Vagina (tissue), 2 donors: ENCODE measurements at regions not wholly inside any gene's neighbourhood (a gene's known extent, or its start where the extent isn't known, plus 50 kb on each side); places are given as distances from the start of the nearest gene placed in this dataset.

Source experiments
- DNase-seq, 2 donors: peaks; one replicate each; pipeline ENCODE4 v3.0.0-alpha.2; 2017; ENCODE audit errors: extremely low spot score in 2 of 2
- H3K27ac ChIP-seq: fragments of 200-600 bp; sonication (generic); one replicate; pipeline ENCODE4 v1.5.1; 2019
- H3K27me3 ChIP-seq: fragments of 200-600 bp; sonication (generic); one replicate; pipeline ENCODE4 v1.5.1; 2019
- H3K36me3 ChIP-seq, 2 donors: fragments of 200-600 bp; sonication (generic); one replicate each; pipeline ENCODE4 v1.5.1; 2017 to 2019
- H3K4me1 ChIP-seq: fragments of 200-600 bp; sonication (generic); one replicate; pipeline ENCODE4 v1.5.1; 2019
- H3K4me3 ChIP-seq, 2 donors: fragments of 200-600 bp; sonication (generic); 1 replicate in 1 of 2; 2 replicates in 1 of 2; pipeline ENCODE4 v1.5.1; 2016 to 2019
- H3K9me3 ChIP-seq: fragments of 200-600 bp; sonication (generic); one replicate; pipeline ENCODE4 v1.5.1; 2019
- POLR2A ChIP-seq, 2 donors: fragments of 450-650 bp; IDR thresholded peaks; one replicate each; pipeline ENCODE4 v1.6.1; 2017; ENCODE audit warnings: antibody characterized with exemption in 2 of 2, mild to moderate bottlenecking in 2 of 2, moderate library complexity in 2 of 2
- POLR2AphosphoS5 ChIP-seq, 2 donors: sonication (generic); formaldehyde crosslinking; IDR thresholded peaks; one replicate each; pipeline ENCODE4 v1.9.0; 2017; ENCODE audit warnings: antibody characterized with exemption in 2 of 2, mild to moderate bottlenecking in 2 of 2, low read depth in 1 of 2; ENCODE audit not compliant: insufficient read depth in 1 of 2
- intact Hi-C: fragments of 100-400 bp; cut with DNase I; formaldehyde crosslinking; loops from one replicate; pipeline ENCODE4 v1.15.1; 2023
- TF ChIP-seq, protein P1 (sequence below), 3 experiments: fragments of 450-650 bp in 2 of 3; fragments of 200-600 bp in 1 of 3; sonication (generic) in 1 of 3; IDR thresholded peaks; one replicate each; pipeline ENCODE4 v1.5.1; 2017 to 2019; ENCODE audit warnings: antibody characterized with exemption in 3 of 3, mild to moderate bottlenecking in 2 of 3, moderate library complexity in 2 of 3

GRCh38 chr12:17104801-17105200 lies 498.8 kb upstream of the LMO3 start:
- TF ChIP-seq, protein P1, sequence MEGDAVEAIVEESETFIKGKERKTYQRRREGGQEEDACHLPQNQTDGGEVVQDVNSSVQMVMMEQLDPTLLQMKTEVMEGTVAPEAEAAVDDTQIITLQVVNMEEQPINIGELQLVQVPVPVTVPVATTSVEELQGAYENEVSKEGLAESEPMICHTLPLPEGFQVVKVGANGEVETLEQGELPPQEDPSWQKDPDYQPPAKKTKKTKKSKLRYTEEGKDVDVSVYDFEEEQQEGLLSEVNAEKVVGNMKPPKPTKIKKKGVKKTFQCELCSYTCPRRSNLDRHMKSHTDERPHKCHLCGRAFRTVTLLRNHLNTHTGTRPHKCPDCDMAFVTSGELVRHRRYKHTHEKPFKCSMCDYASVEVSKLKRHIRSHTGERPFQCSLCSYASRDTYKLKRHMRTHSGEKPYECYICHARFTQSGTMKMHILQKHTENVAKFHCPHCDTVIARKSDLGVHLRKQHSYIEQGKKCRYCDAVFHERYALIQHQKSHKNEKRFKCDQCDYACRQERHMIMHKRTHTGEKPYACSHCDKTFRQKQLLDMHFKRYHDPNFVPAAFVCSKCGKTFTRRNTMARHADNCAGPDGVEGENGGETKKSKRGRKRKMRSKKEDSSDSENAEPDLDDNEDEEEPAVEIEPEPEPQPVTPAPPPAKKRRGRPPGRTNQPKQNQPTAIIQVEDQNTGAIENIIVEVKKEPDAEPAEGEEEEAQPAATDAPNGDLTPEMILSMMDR (IDR thresholded peaks at IDR 0.05), result no peak
- TF ChIP-seq POLR2AphosphoS5 (IDR thresholded peaks at IDR 0.05; ENCODE audit: insufficient read depth in 1 of 2, low read depth in 1 of 2), result no peak
- TF ChIP-seq POLR2A (IDR thresholded peaks at IDR 0.05), result no peak
- Histone ChIP-seq H3K9me3 (no peaks in the 10 kb centered on the region), H3K36me3 (no peaks in the 10 kb centered on the region), H3K4me3 (no peak overlapping the region), H3K27me3 (no peaks in the 10 kb centered on the region), H3K27ac (no peak overlapping the region), H3K4me1 (no peaks in the 10 kb centered on the region)
- intact Hi-C loops, result no loop called here
- no peak for DNase-seq

- Histone ChIP-seq H3K4me1 (no peaks in the 10 kb centered on the region), H3K4me3 (no peak overlapping the region), H3K36me3 (no peaks in the 10 kb centered on the region), H3K27ac (no peak overlapping the region), H3K27me3 (no peaks in the 10 kb centered on the region), H3K9me3 (no peaks in the 10 kb centered on the region)
- TF ChIP-seq POLR2AphosphoS5 (IDR thresholded peaks at IDR 0.05; ENCODE audit: insufficient read depth in 1 of 2, low read depth in 1 of 2) (no peak), POLR2A (IDR thresholded peaks at IDR 0.05) (no peak)
- TF ChIP-seq, protein P1 (IDR thresholded peaks at IDR 0.05), result no peak
- intact Hi-C loops, result no loop called here
- no peak for DNase-seq
Measured at GRCh38 chr12:17097674-17098073, 491.7 kb upstream of the LMO3 start.

DNA sequence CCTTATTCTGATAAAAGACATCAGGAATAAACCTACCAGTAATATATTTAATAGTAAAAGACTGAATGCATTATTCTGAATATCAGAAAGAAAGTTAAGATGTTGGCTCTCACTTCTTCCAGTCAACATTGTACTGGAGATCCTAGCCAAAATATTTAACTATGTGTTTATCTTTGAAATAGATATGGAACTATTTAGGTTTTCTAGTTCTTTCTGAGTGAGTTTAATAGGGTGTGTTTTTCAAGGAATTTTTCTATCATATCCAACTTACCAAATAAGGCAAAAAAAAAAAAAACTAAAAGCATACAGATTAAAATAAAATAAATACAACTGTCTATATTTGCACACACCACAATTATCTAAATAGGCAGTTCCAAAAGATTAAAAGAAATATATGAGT lies 478.9 kb upstream of the LMO3 start:
- no peak overlapping the region for H3K27ac ChIP-seq
- intact Hi-C loops, result no loop called here
- TF ChIP-seq, protein P1 (IDR thresholded peaks at IDR 0.05), result no peak
- TF ChIP-seq POLR2AphosphoS5 (IDR thresholded peaks at IDR 0.05; ENCODE audit: insufficient read depth in 1 of 2, low read depth in 1 of 2) (no peak), POLR2A (IDR thresholded peaks at IDR 0.05) (no peak)
- H3K36me3 ChIP-seq, result no peaks in the 10 kb centered on the region
- DNase-seq, result no peak
- H3K4me3 ChIP-seq, result no peak overlapping the region
- no peaks in the 10 kb centered on the region for H3K27me3 ChIP-seq
- no peaks in the 10 kb centered on the region for H3K9me3 ChIP-seq
- H3K4me1 ChIP-seq, result no peaks in the 10 kb centered on the region

GRCh38 chr12:17079251-17079909 lies 473.4 kb upstream of the LMO3 start:
- H3K4me3 ChIP-seq, result no peak overlapping the region
- H3K27me3 ChIP-seq, result no peaks in the 10 kb centered on the region
- no peak overlapping the region for H3K27ac ChIP-seq
- intact Hi-C loops, result no loop called here
- H3K4me1 ChIP-seq, result no peaks in the 10 kb centered on the region
- TF ChIP-seq POLR2AphosphoS5 (IDR thresholded peaks at IDR 0.05; ENCODE audit: insufficient read depth in 1 of 2, low read depth in 1 of 2) (no peak), POLR2A (IDR thresholded peaks at IDR 0.05) (no peak)
- TF ChIP-seq, protein P1 (IDR thresholded peaks at IDR 0.05), result no peak
- no peaks in the 10 kb centered on the region for H3K9me3 ChIP-seq
- no peak for DNase-seq
- H3K36me3 ChIP-seq, result no peaks in the 10 kb centered on the region

- Histone ChIP-seq H3K4me3 (no peak overlapping the region), H3K4me1 (no peaks in the 10 kb centered on the region), H3K9me3 (no peaks in the 10 kb centered on the region), H3K27ac (no peak overlapping the region), H3K27me3 (no peaks in the 10 kb centered on the region), H3K36me3 (no peaks in the 10 kb centered on the region)
- intact Hi-C loops, result no loop called here
- DNase-seq, result no peak
- TF ChIP-seq POLR2A (IDR thresholded peaks at IDR 0.05), result no peak
- TF ChIP-seq, protein P1 (IDR thresholded peaks at IDR 0.05), result no peak
- TF ChIP-seq POLR2AphosphoS5 (IDR thresholded peaks at IDR 0.05; ENCODE audit: insufficient read depth in 1 of 2, low read depth in 1 of 2), result no peak
Measured at GRCh38 chr12:17077594-17077993, 471.6 kb upstream of the LMO3 start.
